Gastroesophageal sphincter (tissue), 4 donors: ENCODE measurements at regions not wholly inside any gene's neighbourhood (a gene's known extent, or its start where the extent isn't known, plus 50 kb on each side); places are given as distances from the start of the nearest gene placed in this dataset.

ENCODE experiments used
- ATAC-seq: fragments of 150-250 bp; one replicate; pipeline ENCODE4 v1.9.1; 2016; ENCODE audit warnings: mild to moderate bottlenecking, moderate library complexity
- H3K27ac ChIP-seq, 4 donors: fragments of 200-600 bp; sonication (generic) in 3 of 4; 1 replicate in 3 of 4; 2 replicates in 1 of 4; pipeline ENCODE4 v1.5.1; 2016 to 2019
- H3K27me3 ChIP-seq: fragments of 200-600 bp; sonication (generic); one replicate; pipeline ENCODE4 v1.5.1; 2019
- H3K36me3 ChIP-seq, 2 donors: fragments of 200-600 bp; sonication (generic); one replicate each; pipeline ENCODE4 v1.5.1; 2019; ENCODE audit warnings: control low read depth in 1 of 2
- H3K4me1 ChIP-seq, 3 donors: fragments of 200-600 bp; sonication (generic); 1 replicate in 2 of 3; 2 replicates in 1 of 3; pipeline ENCODE4 v1.5.1; 2016 to 2019; ENCODE audit warnings: control low read depth in 2 of 3
- H3K4me3 ChIP-seq, 2 donors: fragments of 200-600 bp; sonication (generic); one replicate each; pipeline ENCODE4 v1.5.1; 2019; ENCODE audit warnings: mild to moderate bottlenecking in 1 of 2, moderate library complexity in 1 of 2
- H3K9me3 ChIP-seq, 3 donors: fragments of 200-600 bp; sonication (generic); one replicate each; pipeline ENCODE4 v1.5.1; 2017 to 2019; ENCODE audit warnings: control low read depth in 2 of 3
- CTCF ChIP-seq, 4 experiments: fragments of 200-600 bp in 2 of 4; fragments of 450-650 bp in 2 of 4; sonication (generic) in 1 of 4; IDR thresholded peaks; one replicate each; pipeline ENCODE4 v1.5.1; 2017 to 2019; ENCODE audit warnings: antibody characterized with exemption in 4 of 4, mild to moderate bottlenecking in 2 of 4, moderate library complexity in 2 of 4
- EP300 ChIP-seq: sonication (generic); formaldehyde crosslinking; IDR thresholded peaks from one replicate; pipeline ENCODE4 v1.6.1; 2017; ENCODE audit warnings: antibody characterized with exemption, mild to moderate bottlenecking
- POLR2A ChIP-seq, 2 donors: fragments of 450-650 bp; IDR thresholded peaks; one replicate each; pipeline ENCODE4 v1.6.1; 2017; ENCODE audit warnings: antibody characterized with exemption in 2 of 2, mild to moderate bottlenecking in 2 of 2, moderate library complexity in 1 of 2
- POLR2AphosphoS5 ChIP-seq: sonication (generic); formaldehyde crosslinking; IDR thresholded peaks from one replicate; pipeline ENCODE4 v1.6.1; 2017; ENCODE audit warnings: antibody characterized with exemption
- WGBS, 2 donors: methylation state at CpG; one replicate each; pipeline ENCODE4 v1.1.5; 2018; ENCODE audit warnings: low coverage in 1 of 2; 5-methylcytosine and 5-hydroxymethylcytosine counted together

- no peak overlapping the region for H3K4me3 ChIP-seq
- WGBS, 2 donors, result 90% methylated on average over 2 to 7 of the region's 18 CpGs
- no peak for ATAC-seq
- H3K27ac ChIP-seq, result no peak overlapping the region
- H3K4me1 ChIP-seq, result no peaks in the 10 kb centered on the region
- TF ChIP-seq EP300 (no peak), POLR2AphosphoS5 (no peak), CTCF (IDR thresholded peaks at IDR 0.05) (no peak), POLR2A (IDR thresholded peaks at IDR 0.05) (no peak)
- H3K36me3 ChIP-seq, result no peaks in the 10 kb centered on the region
- no peaks in the 10 kb centered on the region for H3K27me3 ChIP-seq
- no peaks in the 10 kb centered on the region for H3K9me3 ChIP-seq
These were observed 432.8 kb upstream of the LRRTM4 start for GRCh38 chr2:77954931-77955330.

GRCh38 chr2:77962943-77963342 is 440.8 kb upstream of the LRRTM4 start:
- no peaks in the 10 kb centered on the region for H3K9me3 ChIP-seq
- no peak for ATAC-seq
- no peak for TF ChIP-seq CTCF (IDR thresholded peaks at IDR 0.05)
- TF ChIP-seq POLR2AphosphoS5, result no peak
- TF ChIP-seq POLR2A (IDR thresholded peaks at IDR 0.05), result no peak
- no peak for TF ChIP-seq EP300
- no peak overlapping the region for H3K27ac ChIP-seq
- H3K27me3 ChIP-seq, result no peaks in the 10 kb centered on the region
- H3K36me3 ChIP-seq, result no peaks in the 10 kb centered on the region
- no peak overlapping the region for H3K4me3 ChIP-seq
- no peaks in the 10 kb centered on the region for H3K4me1 ChIP-seq

GRCh38 chr2:77977471-77978063 is 455.4 kb upstream of the LRRTM4 start:
- Histone ChIP-seq H3K27me3 (no peaks in the 10 kb centered on the region), H3K4me1 (no peaks in the 10 kb centered on the region), H3K9me3 (peaks cover 0 to 6% (median 3%) of the 10 kb centered on the region in 3 donors), H3K27ac (no peak overlapping the region), H3K36me3 (no peaks in the 10 kb centered on the region), H3K4me3 (no peak overlapping the region)
- no peak for ATAC-seq
- 23 to 33% methylated on average over 2 of the region's 3 CpGs for WGBS, 2 donors
- TF ChIP-seq POLR2A (IDR thresholded peaks at IDR 0.05) (no peak), EP300 (no peak), CTCF (IDR thresholded peaks at IDR 0.05) (no peak), POLR2AphosphoS5 (no peak)

- Histone ChIP-seq H3K36me3 (no peaks in the 10 kb centered on the region), H3K9me3 (no peaks in the 10 kb centered on the region), H3K4me3 (no peak overlapping the region), H3K27me3 (no peaks in the 10 kb centered on the region), H3K27ac (no peak overlapping the region), H3K4me1 (no peaks in the 10 kb centered on the region)
- TF ChIP-seq POLR2AphosphoS5, result no peak
- TF ChIP-seq EP300, result no peak
- TF ChIP-seq CTCF (IDR thresholded peaks at IDR 0.05), result no peak
- no peak for TF ChIP-seq POLR2A (IDR thresholded peaks at IDR 0.05)
- no peak for ATAC-seq
These were observed 473.0 kb upstream of the LRRTM4 start for GRCh38 chr2:77995161-77995560.

GRCh38 chr2:77999376-77999775 is 477.2 kb upstream of the LRRTM4 start:
- no peaks in the 10 kb centered on the region for H3K27me3 ChIP-seq
- no peaks in the 10 kb centered on the region for H3K4me1 ChIP-seq
- WGBS, 2 donors, result 15 to 50% methylated on average over 1 of the region's 1 CpG
- no peaks in the 10 kb centered on the region for H3K9me3 ChIP-seq
- no peak overlapping the region for H3K27ac ChIP-seq
- no peak overlapping the region for H3K4me3 ChIP-seq
- ATAC-seq, result no peak
- no peak for TF ChIP-seq CTCF (IDR thresholded peaks at IDR 0.05)
- TF ChIP-seq POLR2AphosphoS5, result no peak
- no peak for TF ChIP-seq EP300
- TF ChIP-seq POLR2A (IDR thresholded peaks at IDR 0.05), result no peak
- H3K36me3 ChIP-seq, result no peaks in the 10 kb centered on the region
